Mesendoderm (in vitro differentiated cells): ENCODE measurements at regions not wholly inside any gene's neighbourhood (a gene's known extent, or its start where the extent isn't known, plus 50 kb on each side); places are given as distances from the start of the nearest gene placed in this dataset.
A peak's percentile ranks its signal among the peaks of the same experiment; 100 is the strongest.

ENCODE experiments used
- DNase-seq: peaks from one replicate; pipeline ENCODE4 v3.0.0; 2013
- H2AK5ac ChIP-seq: 2 replicates; pipeline ENCODE4 v1.6.1; 2013; ENCODE audit warnings: low read length, inconsistent platforms
- H2BK120ac ChIP-seq: 2 replicates; pipeline ENCODE4 v1.6.1; 2013; ENCODE audit warnings: low read depth, mild to moderate bottlenecking, low read length, moderate library complexity, mixed read lengths
- H2BK15ac ChIP-seq: replicated peaks from 2 replicates; pipeline ENCODE4 v1.6.1; 2013; ENCODE audit warnings: low read depth, mild to moderate bottlenecking, moderate library complexity
- H2BK5ac ChIP-seq: 2 replicates; pipeline ENCODE4 v1.6.1; 2013; ENCODE audit warnings: low read length, inconsistent platforms
- H3K18ac ChIP-seq: 2 replicates; pipeline ENCODE4 v1.6.1; 2013; ENCODE audit warnings: mild to moderate bottlenecking, low read length, mixed read lengths
- H3K23ac ChIP-seq: one replicate; pipeline ENCODE4 v1.6.1; 2013; ENCODE audit warnings: low read length
- H3K27ac ChIP-seq: 2 replicates; pipeline ENCODE4 v1.5.1; 2013; ENCODE audit warnings: low read depth, mild to moderate bottlenecking, inconsistent platforms, low read length, moderate library complexity
- H3K27me3 ChIP-seq: 2 replicates; pipeline ENCODE4 v1.6.1; 2013; ENCODE audit warnings: low read length, control low read depth, mild to moderate bottlenecking, inconsistent platforms; ENCODE audit not compliant: insufficient read depth, poor library complexity
- H3K36me3 ChIP-seq: 2 replicates; pipeline ENCODE4 v1.6.1; 2013; ENCODE audit warnings: low read length, inconsistent platforms; ENCODE audit not compliant: control insufficient read depth, insufficient read depth
- H3K4ac ChIP-seq: one replicate; pipeline ENCODE4 v1.6.1; 2013; ENCODE audit warnings: low read depth, mild to moderate bottlenecking, low read length, moderate library complexity
- H3K4me1 ChIP-seq: 2 replicates; pipeline ENCODE4 v1.6.1; 2013; ENCODE audit warnings: low read depth, low read length, inconsistent platforms; ENCODE audit not compliant: control insufficient read depth
- H3K4me2 ChIP-seq: 2 replicates; pipeline ENCODE4 v1.6.1; 2013; ENCODE audit warnings: low read length
- H3K4me3 ChIP-seq: 2 replicates; pipeline ENCODE4 v1.5.1; 2013; ENCODE audit warnings: mild to moderate bottlenecking, low read length
- H3K56ac ChIP-seq: one replicate; pipeline ENCODE4 v1.6.1; 2013; ENCODE audit warnings: low read length
- H3K79me1 ChIP-seq: 2 replicates; pipeline ENCODE4 v1.6.1; 2013; ENCODE audit warnings: low read length, inconsistent platforms
- H3K79me2 ChIP-seq: 2 replicates; pipeline ENCODE4 v1.6.1; 2013; ENCODE audit warnings: mild to moderate bottlenecking, low read length; ENCODE audit not compliant: control insufficient read depth, insufficient read depth
- H3K9ac ChIP-seq: 2 replicates; pipeline ENCODE4 v1.6.1; 2013; ENCODE audit warnings: low read length, inconsistent platforms
- H4K5ac ChIP-seq: one replicate; pipeline ENCODE4 v1.6.1; 2013; ENCODE audit warnings: low read length
- H4K8ac ChIP-seq: one replicate; pipeline ENCODE4 v1.6.1; 2013; ENCODE audit warnings: low read depth, mild to moderate bottlenecking, control low read depth, low read length, moderate library complexity
- WGBS: extraction: QIAGEN DNeasy Blood & Tissue Kit; methylation state at CpG from one replicate; pipeline ENCODE4 v1.1.7; 2013; ENCODE audit warnings: low lambda C conversion rate, missing lambda C conversion rate; ENCODE audit not compliant: insufficient coverage; ENCODE audit errors: extremely low coverage; 5-methylcytosine and 5-hydroxymethylcytosine counted together

DNA sequence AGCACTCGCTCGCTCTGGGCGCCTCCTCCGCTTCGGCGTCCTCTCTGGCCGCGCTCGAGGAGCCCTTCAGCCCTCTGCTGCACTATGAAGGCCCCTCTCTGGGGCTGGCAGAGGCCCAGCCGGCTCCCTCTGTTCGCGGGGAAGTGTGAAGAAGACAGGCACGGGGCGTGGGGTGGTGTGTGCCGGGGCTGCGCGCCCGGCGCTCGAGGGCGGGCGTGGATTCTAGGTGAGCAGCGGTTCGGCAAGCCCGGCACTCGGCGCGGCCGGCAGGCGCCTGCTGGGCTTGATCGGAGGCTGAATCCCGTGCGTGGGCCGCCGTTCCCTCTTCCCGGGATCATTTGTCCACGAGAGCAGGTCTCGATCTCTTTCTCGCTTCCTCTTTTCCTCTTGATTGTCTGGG, 153.0 kb downstream of the SLC35B3 start:
- Histone ChIP-seq H2AK5ac (no peak overlapping the region), H3K79me2 (no peaks in the 10 kb centered on the region), H3K23ac (no peak overlapping the region)

DNA sequence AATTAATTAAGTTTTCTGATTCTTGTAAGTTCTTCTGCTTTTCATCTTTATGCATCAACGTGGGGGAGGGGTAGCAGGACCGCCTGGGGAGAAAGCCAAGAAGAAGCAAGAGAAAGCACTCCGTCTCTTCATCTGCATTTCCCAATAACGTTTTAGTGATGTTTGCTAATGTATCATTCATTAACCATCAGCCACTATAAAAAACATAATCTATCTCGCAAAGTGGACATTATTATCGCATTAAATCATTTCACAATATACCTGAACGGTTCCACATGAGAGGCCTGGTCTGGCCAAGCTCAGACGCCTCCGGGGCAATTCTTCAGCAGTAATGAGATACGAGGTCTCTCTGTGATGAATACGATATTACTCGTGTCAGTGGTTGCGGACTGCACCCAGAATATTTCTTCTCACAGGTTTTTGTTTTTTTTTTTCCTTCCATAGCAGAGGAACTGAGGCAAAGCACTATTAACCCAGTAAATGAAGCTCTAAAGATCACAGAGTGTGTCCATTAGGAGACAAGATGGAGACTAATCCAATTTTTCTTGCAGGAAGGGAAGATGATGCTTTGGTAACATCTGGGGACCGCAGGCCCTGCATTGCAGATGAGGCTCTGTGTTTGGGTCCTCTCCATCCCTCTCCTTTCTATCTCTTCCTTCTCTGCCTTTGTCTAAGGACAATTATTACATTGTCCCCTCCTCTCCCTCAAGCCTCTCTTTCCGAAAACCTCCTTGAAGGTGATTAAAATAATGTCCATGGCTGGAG, 156.1 kb downstream of the SLC35B3 start:
- no peak overlapping the region for H3K4me3 ChIP-seq
- H3K79me1 ChIP-seq: no peaks in the 10 kb centered on the region
- H2BK5ac ChIP-seq: no peak overlapping the region
- H3K23ac ChIP-seq: no peak overlapping the region
- peaks cover 2% of the 10 kb centered on the region for H3K4me1 ChIP-seq
- H3K18ac ChIP-seq: no peak overlapping the region
- no peak overlapping the region for H2BK15ac ChIP-seq
- H2AK5ac ChIP-seq: no peak overlapping the region
- no peak overlapping the region for H4K8ac ChIP-seq
- H3K27ac ChIP-seq: no peak overlapping the region
- H2BK120ac ChIP-seq: no peak overlapping the region
- H3K9ac ChIP-seq: no peak overlapping the region
- H3K56ac ChIP-seq: no peak overlapping the region
- no peaks in the 10 kb centered on the region for H3K79me2 ChIP-seq
- H3K27me3 ChIP-seq: no peaks in the 10 kb centered on the region
- no peak for DNase-seq
- WGBS: 100% methylated on average over 3 of the region's 15 CpGs
- H3K4me2 ChIP-seq: no peak overlapping the region
- no peak overlapping the region for H4K5ac ChIP-seq
- H3K36me3 ChIP-seq: no peaks in the 10 kb centered on the region
- H3K4ac ChIP-seq: no peak overlapping the region

More for the DNA sequence above, 153.0 kb downstream of the SLC35B3 start:
- Histone ChIP-seq H3K18ac (no peak overlapping the region), H3K36me3 (no peaks in the 10 kb centered on the region), H3K4me2 (no peak overlapping the region), H4K5ac (no peak overlapping the region), H3K27ac (no peak overlapping the region), H3K4me3 (no peak overlapping the region), H2BK5ac (no peak overlapping the region), H3K56ac (no peak overlapping the region), H3K27me3 (no peaks in the 10 kb centered on the region), H2BK120ac (no peak overlapping the region), H3K79me1 (no peaks in the 10 kb centered on the region), H3K9ac (no peak overlapping the region), H2BK15ac (no peak overlapping the region), H3K4ac (no peak overlapping the region), H4K8ac (no peak overlapping the region), H3K4me1 (peaks cover 2% of the 10 kb centered on the region)
- no peak for DNase-seq
- WGBS: no CpG with 5 or more reads among the region's 39 CpGs

DNA sequence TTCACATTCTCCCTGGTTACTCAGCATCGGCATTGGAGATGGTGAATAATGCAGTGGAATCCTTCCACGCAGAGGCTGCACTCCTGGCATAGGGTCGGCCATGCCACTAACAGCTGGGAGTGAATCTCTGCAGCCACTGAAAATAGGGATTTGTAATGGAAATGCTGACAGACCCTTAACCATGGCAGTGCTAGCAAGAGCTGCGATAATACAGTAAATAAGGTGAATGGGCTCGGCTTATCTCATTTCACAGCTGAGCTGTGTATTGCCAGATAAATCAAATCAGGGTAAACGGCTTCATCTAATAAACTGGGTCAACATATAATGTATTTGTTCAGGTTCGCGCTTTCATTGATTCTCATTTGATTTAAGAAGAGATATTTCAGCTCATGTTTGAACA, 156.8 kb downstream of the SLC35B3 start:
- Histone ChIP-seq H3K4me3 (no peak overlapping the region), H3K79me1 (no peaks in the 10 kb centered on the region), H2BK15ac (no peak overlapping the region), H3K9ac (no peak overlapping the region), H3K56ac (no peak overlapping the region), H4K8ac (no peak overlapping the region), H2BK120ac (no peak overlapping the region), H3K18ac (no peak overlapping the region), H3K4me2 (no peak overlapping the region), H3K36me3 (no peaks in the 10 kb centered on the region), H3K23ac (no peak overlapping the region), H3K4ac (no peak overlapping the region), H3K79me2 (no peaks in the 10 kb centered on the region), H3K27ac (no peak overlapping the region), H3K27me3 (no peaks in the 10 kb centered on the region), H4K5ac (no peak overlapping the region), H2BK5ac (no peak overlapping the region), H2AK5ac (no peak overlapping the region), H3K4me1 (peaks cover 2% of the 10 kb centered on the region)
- no peak for DNase-seq
- WGBS: no CpG with 5 or more reads among the region's 8 CpGs

DNA sequence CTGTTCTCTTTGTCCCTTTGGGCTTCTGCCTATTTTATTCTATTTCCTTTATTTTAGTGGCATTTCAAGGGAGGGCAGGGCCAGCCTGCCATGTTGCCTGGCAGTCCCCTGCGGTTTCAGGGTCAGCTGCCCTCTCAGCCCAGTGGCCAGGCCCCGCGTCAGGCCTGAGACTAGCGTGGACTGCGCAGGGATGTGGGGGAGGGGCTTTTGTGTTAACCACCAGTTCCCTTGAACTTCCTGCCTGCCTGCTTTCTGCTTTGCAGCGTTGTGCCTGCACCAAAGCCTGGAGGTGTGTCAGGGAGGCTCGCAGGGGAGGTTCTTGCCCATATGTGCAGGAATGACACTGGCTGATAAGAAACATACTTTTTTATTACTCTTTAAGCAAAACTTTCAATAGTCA, 157.6 kb downstream of the SLC35B3 start:
- Histone ChIP-seq H3K56ac (peak overlapping the region; percentile 22), H2BK5ac (no peak overlapping the region), H3K79me2 (no peaks in the 10 kb centered on the region)

DNA sequence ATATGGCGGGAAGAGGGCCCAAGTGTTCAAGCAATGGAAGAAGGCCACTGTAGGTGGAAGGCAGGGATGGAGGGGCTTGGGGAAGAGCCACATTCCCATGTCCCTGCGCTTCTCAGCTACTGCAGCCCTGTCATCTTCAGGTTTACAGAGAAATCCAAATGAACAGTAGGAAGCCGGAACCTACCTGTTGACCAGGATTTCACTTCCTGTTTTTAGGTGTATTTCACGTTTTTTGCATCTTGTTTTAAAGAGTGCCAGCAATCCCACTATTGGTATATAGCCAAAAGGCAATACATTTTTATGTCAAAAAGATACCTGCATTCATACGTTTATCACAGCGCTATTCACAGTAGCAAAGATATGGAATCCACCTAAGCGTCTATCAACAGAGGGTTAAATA, 159.2 kb downstream of the SLC35B3 start:
- no peak overlapping the region for H3K18ac ChIP-seq
- H3K27ac ChIP-seq: no peak overlapping the region
- H3K4me2 ChIP-seq: no peak overlapping the region
- H2BK15ac ChIP-seq: no peak overlapping the region
- H3K79me2 ChIP-seq: no peaks in the 10 kb centered on the region
- no CpG with 5 or more reads among the region's 7 CpGs for WGBS
- no peak overlapping the region for H2BK5ac ChIP-seq
- H3K4me1 ChIP-seq: peaks cover 2% of the 10 kb centered on the region
- H4K5ac ChIP-seq: no peak overlapping the region
- H3K4me3 ChIP-seq: no peak overlapping the region
- H4K8ac ChIP-seq: no peak overlapping the region
- no peak overlapping the region for H3K9ac ChIP-seq
- H3K79me1 ChIP-seq: no peaks in the 10 kb centered on the region
- H3K36me3 ChIP-seq: no peaks in the 10 kb centered on the region
- H3K23ac ChIP-seq: no peak overlapping the region
- no peak overlapping the region for H2AK5ac ChIP-seq
- H2BK120ac ChIP-seq: no peak overlapping the region
- H3K27me3 ChIP-seq: no peaks in the 10 kb centered on the region
- no peak for DNase-seq
- no peak overlapping the region for H3K4ac ChIP-seq
- H3K56ac ChIP-seq: no peak overlapping the region

More for the DNA sequence above, 157.6 kb downstream of the SLC35B3 start:
- Histone ChIP-seq H3K79me1 (no peaks in the 10 kb centered on the region), H4K8ac (no peak overlapping the region), H2BK15ac (no peak overlapping the region), H3K9ac (no peak overlapping the region), H4K5ac (no peak overlapping the region), H2BK120ac (no peak overlapping the region), H3K23ac (no peak overlapping the region), H3K27me3 (no peaks in the 10 kb centered on the region), H3K27ac (no peak overlapping the region), H2AK5ac (no peak overlapping the region), H3K4ac (no peak overlapping the region), H3K4me2 (no peak overlapping the region), H3K36me3 (no peaks in the 10 kb centered on the region), H3K4me3 (no peak overlapping the region), H3K4me1 (peaks cover 2% of the 10 kb centered on the region), H3K18ac (no peak overlapping the region)
- DNase-seq: peak; percentile 22
- WGBS: no CpG with 5 or more reads among the region's 7 CpGs

DNA sequence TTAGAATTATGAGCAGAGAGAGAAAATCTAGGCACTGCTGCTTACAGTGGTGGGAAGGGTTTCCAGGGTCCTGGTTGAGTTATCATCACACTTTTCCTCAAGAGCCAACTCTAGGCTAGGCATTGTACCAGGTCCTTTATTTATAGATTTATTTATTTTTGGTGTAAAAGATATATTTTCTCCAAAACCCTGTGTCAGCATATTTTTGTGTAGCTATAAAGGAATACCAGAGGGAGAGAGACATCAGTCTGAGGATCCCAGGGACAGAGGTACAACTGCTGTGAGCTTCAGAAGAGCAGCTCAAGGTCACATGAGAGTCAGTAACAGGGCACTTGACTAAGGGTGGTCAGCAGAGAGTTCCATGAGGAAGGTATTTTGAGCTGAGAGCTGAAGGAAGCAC, 159.7 kb downstream of the SLC35B3 start:
- Histone ChIP-seq H3K4ac (no peak overlapping the region), H2BK15ac (no peak overlapping the region), H3K23ac (no peak overlapping the region), H3K79me2 (no peaks in the 10 kb centered on the region), H3K36me3 (no peaks in the 10 kb centered on the region), H3K27me3 (no peaks in the 10 kb centered on the region), H3K56ac (no peak overlapping the region), H2BK5ac (no peak overlapping the region), H2BK120ac (no peak overlapping the region), H3K9ac (no peak overlapping the region), H3K4me2 (no peak overlapping the region), H3K4me3 (no peak overlapping the region), H3K27ac (no peak overlapping the region), H3K4me1 (peaks cover 2% of the 10 kb centered on the region), H4K8ac (no peak overlapping the region), H3K18ac (no peak overlapping the region), H3K79me1 (no peaks in the 10 kb centered on the region), H2AK5ac (no peak overlapping the region), H4K5ac (no peak overlapping the region)
- no peak for DNase-seq
